K562 (cell line): ENCODE measurements at regions not wholly inside any gene's neighbourhood (a gene's known extent, or its start where the extent isn't known, plus 50 kb on each side); places are given as distances from the start of the nearest gene placed in this dataset.

ENCODE experiments used
- ATAC-seq: fragments of 200-7000 bp; cut with Tn5 transposase; 3 replicates; pipeline ENCODE4 v1.9.1; 2020; ENCODE audit warnings: moderate library complexity
- BruUV-seq: library from RNA; stranded (reverse); fragments of 400-500 nt; replicated peaks from 2 replicates; lab custom pipeline; 2021; lab: Mats Ljungman, UMichigan
- CTCF ChIA-PET: fragments of 300-600 bp; formaldehyde crosslinking; extraction: SDS; loops from one replicate; lab custom pipeline; 2021; ENCODE audit warnings: low intra/inter-chr PET ratio; lab: Yijun Ruan, JAX
- POLR2A ChIA-PET: fragments of 300-600, 350-650 bp; sonication (Branson Sonifier 250); formaldehyde crosslinking; extraction: SDS; loops from one replicate; lab custom pipeline; 2021; ENCODE audit warnings: antibody characterized with exemption, inconsistent platforms; lab: Yijun Ruan, JAX
- DNase-seq, 4 experiments: peaks; one replicate each; pipeline versions ENCODE4 v3.0.0 to v3.0.0-alpha.2; 2011 to 2018; ENCODE audit warnings: low spot score in 3 of 4, mixed read lengths in 3 of 4; ENCODE audit errors: extremely low read depth in 1 of 4
- FAIRE-seq: peaks from 2 replicates; lab custom pipeline; 2011; peaks lifted over from hg19 to GRCh38; lab: Jason Lieb, UNC
- H2AFZ ChIP-seq: 2 replicates; pipeline ENCODE4 v1.6.0; 2011; ENCODE audit warnings: low read depth, low read length, control low read depth, inconsistent platforms
- H3K27ac ChIP-seq: fragments of 200-600 bp; 3 replicates; pipeline ENCODE4 v1.8.0; 2011; ENCODE audit warnings: low read depth, mild to moderate bottlenecking, control low read depth, inconsistent platforms, low read length, moderate library complexity, mixed read lengths; ENCODE audit errors: extremely low read depth
- H3K27me3 ChIP-seq, 2 experiments: fragments of 300-600 bp in 1 of 2; 2 replicates in 1 of 2; 3 replicates in 1 of 2; pipeline versions ENCODE4 v1.6.0 to v1.8.0; 2011; ENCODE audit warnings: inconsistent platforms in 2 of 2, low read length in 2 of 2, mild to moderate bottlenecking in 1 of 2, mixed read lengths in 1 of 2, moderate library complexity in 1 of 2; ENCODE audit not compliant: control insufficient read depth in 2 of 2, insufficient read depth in 2 of 2
- H3K36me3 ChIP-seq: fragments of 300-600 bp; 3 replicates; pipeline ENCODE4 v1.8.0; 2011; ENCODE audit warnings: mild to moderate bottlenecking, low read length, inconsistent platforms; ENCODE audit not compliant: control insufficient read depth, insufficient read depth
- H3K4me1 ChIP-seq, 2 experiments: fragments of 200-600 bp in 1 of 2; replicated peaks in 1 of 2; 2 replicates in 1 of 2; 3 replicates in 1 of 2; pipeline versions ENCODE4 v1.5.1 to v1.8.0; 2011; ENCODE audit warnings: inconsistent platforms in 2 of 2, low read length in 2 of 2, mild to moderate bottlenecking in 1 of 2, mixed read lengths in 1 of 2, moderate library complexity in 1 of 2; ENCODE audit not compliant: control insufficient read depth in 2 of 2, insufficient read depth in 2 of 2
- H3K4me2 ChIP-seq: 2 replicates; pipeline ENCODE4 v1.6.1; 2011; ENCODE audit warnings: low read length, control low read depth, inconsistent platforms, mixed read lengths; ENCODE audit not compliant: insufficient read depth
- H3K4me3 ChIP-seq: fragments of 200-600 bp; sonication (generic), shearing (Covaris generic); 2 replicates; pipeline ENCODE4 v1.5.1; 2016; ENCODE audit warnings: control low read depth, inconsistent platforms
- H3K79me2 ChIP-seq: fragments of 200-600 bp; 3 replicates; pipeline ENCODE4 v1.8.0; 2011; ENCODE audit warnings: low read length, inconsistent platforms; ENCODE audit not compliant: control insufficient read depth, insufficient read depth
- H3K9ac ChIP-seq, 2 experiments: 2 replicates each; pipeline versions ENCODE4 v1.6.0 to v1.6.1; 2011; ENCODE audit warnings: low read depth in 2 of 2, low read length in 2 of 2, control low read depth in 1 of 2, inconsistent platforms in 1 of 2, mild to moderate bottlenecking in 1 of 2, mixed read lengths in 1 of 2; ENCODE audit not compliant: insufficient read depth in 1 of 2
- H3K9me1 ChIP-seq: one replicate; pipeline ENCODE4 v1.6.0; 2011; ENCODE audit warnings: inconsistent platforms, mild to moderate bottlenecking, low read length, moderate library complexity; ENCODE audit not compliant: control insufficient read depth, insufficient read depth
- H3K9me3 ChIP-seq: replicated peaks from 2 replicates; pipeline ENCODE4 v1.5.1; 2011; ENCODE audit warnings: low read depth, low read length, inconsistent platforms; ENCODE audit not compliant: control insufficient read depth, insufficient read depth
- H4K20me1 ChIP-seq: replicated peaks from 2 replicates; pipeline ENCODE4 v1.6.1; 2011; ENCODE audit warnings: low read length, inconsistent platforms, mixed read lengths; ENCODE audit not compliant: control insufficient read depth, insufficient read depth
- GTF2E2 ChIP-seq: fragments of 200-800 bp; sonication (Bioruptor generic); IDR thresholded peaks from 2 replicates; pipeline ENCODE4 v1.6.1; 2016; ENCODE audit warnings: missing genetic modification characterization, missing compliant biosample characterization
- HNRNPUL1 ChIP-seq: fragments of 200-400 bp; formaldehyde crosslinking; IDR thresholded peaks from 2 replicates; pipeline ENCODE4 v1.6.1; 2017; ENCODE audit warnings: low read length
- ILF3 ChIP-seq: fragments of 450-650 bp; IDR thresholded peaks from 2 replicates; pipeline ENCODE4 v1.6.1; 2018; ENCODE audit warnings: antibody characterized with exemption, mild to moderate bottlenecking, moderate library complexity, borderline replicate concordance
- LARP7 ChIP-seq: fragments of 450-650 bp; IDR thresholded peaks from 2 replicates; pipeline ENCODE4 v1.6.1; 2016
- LEF1 ChIP-seq: fragments of 450-650 bp; IDR thresholded peaks from 2 replicates; pipeline ENCODE4 v1.6.1; 2016; ENCODE audit warnings: mild to moderate bottlenecking
- MTA3 ChIP-seq: fragments of 450-650 bp; formaldehyde crosslinking; IDR thresholded peaks from 2 replicates; pipeline ENCODE4 v1.6.1; 2017; ENCODE audit warnings: mild to moderate bottlenecking, borderline replicate concordance
- NCOA6 ChIP-seq: fragments of 450-650 bp; IDR thresholded peaks from 2 replicates; pipeline ENCODE4 v1.6.1; 2017; ENCODE audit warnings: mild to moderate bottlenecking
- NELFE ChIP-seq: IDR thresholded peaks from 2 replicates; pipeline ENCODE4 v1.6.1; 2011; ENCODE audit warnings: mild to moderate bottlenecking; ENCODE audit not compliant: insufficient read depth, insufficient read length
- NFRKB ChIP-seq: fragments of 450-650 bp; IDR thresholded peaks from 2 replicates; pipeline ENCODE4 v1.6.1; 2016; ENCODE audit warnings: low read depth
- POLR3A ChIP-seq: IDR thresholded peaks from 2 replicates; pipeline ENCODE4 v1.6.1; 2011; ENCODE audit warnings: borderline replicate concordance, mild to moderate bottlenecking, moderate library complexity; ENCODE audit not compliant: insufficient read length, insufficient read depth; ENCODE audit errors: extremely low read depth
- SLC30A9 ChIP-seq: fragments of 250-450 bp; sonication (Bioruptor Pico); IDR thresholded peaks from 2 replicates; pipeline ENCODE4 v1.8.0; 2022; ENCODE audit warnings: mild to moderate bottlenecking, moderate library complexity
- SMARCA5 ChIP-seq: fragments of 450-650 bp; IDR thresholded peaks from 2 replicates; pipeline ENCODE4 v1.6.1; 2016
- TCF7L2 ChIP-seq: fragments of 150-350 bp; IDR thresholded peaks from 2 replicates; pipeline ENCODE4 v1.6.1; 2016; ENCODE audit warnings: low read depth, mild to moderate bottlenecking, low read length, moderate library complexity
- TFAM ChIP-seq: fragments of 250-450 bp; sonication (Bioruptor Pico); conservative IDR thresholded peaks from 2 replicates; pipeline ENCODE4 v1.5.0; 2021; ENCODE audit warnings: mild to moderate bottlenecking, moderate library complexity
- TRIM24 ChIP-seq, 2 experiments: fragments of 450-650 bp; IDR thresholded peaks; 2 replicates each; pipeline ENCODE4 v1.6.1; 2016
- ZBTB12 ChIP-seq: fragments of 250-450 bp; sonication (Bioruptor Pico); IDR thresholded peaks from 2 replicates; pipeline ENCODE4 v1.4.0; 2020
- ZNF124 ChIP-seq: sonication (generic); formaldehyde crosslinking; IDR thresholded peaks from 2 replicates; pipeline ENCODE4 v1.8.1; 2022; ENCODE audit warnings: missing genetic modification reagents
- ZNF696 ChIP-seq: fragments of 250-450 bp; sonication (Bioruptor Pico); conservative IDR thresholded peaks from 2 replicates; pipeline ENCODE4 v1.4.0; 2020; ENCODE audit warnings: mild to moderate bottlenecking, moderate library complexity
- WGBS: fragments of 100-300 bp; shearing (Covaris generic); methylation state at CpG from one replicate; pipeline ENCODE4 v1.1.6; 2016; ENCODE audit warnings: low coverage, mixed read lengths; ENCODE audit not compliant: insufficient coverage; ENCODE audit errors: missing lambda C conversion rate; 5-methylcytosine and 5-hydroxymethylcytosine counted together
- in situ Hi-C: fragments of 300-500 bp; cut with MboI; formaldehyde crosslinking; loops from 4 replicates; pipeline ENCODE4 v1.15.0; 2018; ENCODE audit warnings: inconsistent platforms, mixed read lengths
- intact Hi-C: fragments of 100-400 bp; cut with micrococcal nuclease; formaldehyde crosslinking; loops from 2 replicates; pipeline ENCODE4 v1.14.2; 2022
- TF ChIP-seq, protein P1 (sequence below), 2 experiments: fragments of 450-650 bp; IDR thresholded peaks; 2 replicates each; pipeline ENCODE4 v1.6.1; 2016

- ATAC-seq (no peak), DNase-seq (no peak), FAIRE-seq (no peak)
- Histone ChIP-seq H4K20me1 (no peaks in the 10 kb centered on the region), H3K27ac (no peak overlapping the region), H3K4me2 (no peak overlapping the region), H3K4me1 (no peaks in the 10 kb centered on the region), H3K9me1 (no peaks in the 10 kb centered on the region), H3K4me3 (no peak overlapping the region), H3K27me3 (no peaks in the 10 kb centered on the region), H3K9ac (no peak overlapping the region), H3K79me2 (no peaks in the 10 kb centered on the region), H3K36me3 (no peaks in the 10 kb centered on the region), H3K9me3 (no peaks in the 10 kb centered on the region; the same call in none of the 2 replicates), H2AFZ (no peak overlapping the region)
- TF ChIP-seq SMARCA5 (no peak), ZNF124 (CRISPR knock-in tag) (no peak), ZBTB12 (CRISPR knock-in tag) (no peak), NCOA6 (no peak), MTA3 (no peak), LARP7 (no peak), TRIM24 (IDR thresholded peaks at IDR 0.05) (no peak), NELFE (no peak), SLC30A9 (no peak), TFAM (CRISPR knock-in tag) (no peak), POLR3A (no peak), TCF7L2 (no peak), NFRKB (no peak), ZNF696 (CRISPR knock-in tag) (no peak), LEF1 (no peak), ILF3 (no peak), GTF2E2 (tag) (no peak), HNRNPUL1 (no peak)
- TF ChIP-seq, protein P1, sequence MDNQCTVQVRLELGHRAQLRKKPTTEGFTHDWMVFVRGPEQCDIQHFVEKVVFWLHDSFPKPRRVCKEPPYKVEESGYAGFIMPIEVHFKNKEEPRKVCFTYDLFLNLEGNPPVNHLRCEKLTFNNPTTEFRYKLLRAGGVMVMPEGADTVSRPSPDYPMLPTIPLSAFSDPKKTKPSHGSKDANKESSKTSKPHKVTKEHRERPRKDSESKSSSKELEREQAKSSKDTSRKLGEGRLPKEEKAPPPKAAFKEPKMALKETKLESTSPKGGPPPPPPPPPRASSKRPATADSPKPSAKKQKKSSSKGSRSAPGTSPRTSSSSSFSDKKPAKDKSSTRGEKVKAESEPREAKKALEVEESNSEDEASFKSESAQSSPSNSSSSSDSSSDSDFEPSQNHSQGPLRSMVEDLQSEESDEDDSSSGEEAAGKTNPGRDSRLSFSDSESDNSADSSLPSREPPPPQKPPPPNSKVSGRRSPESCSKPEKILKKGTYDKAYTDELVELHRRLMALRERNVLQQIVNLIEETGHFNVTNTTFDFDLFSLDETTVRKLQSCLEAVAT (IDR thresholded peaks at IDR 0.05) = no peak
- WGBS = 1% methylated on average over 6 of the region's 6 CpGs
- ChIA-PET POLR2A (interaction anchor here (0.8 kb wide), 1 partner anchor 13 kb away, joined by 3 read pairs; no protein-coding TSS in a partner anchor), CTCF (no interaction called here)
- in situ Hi-C loops (no loop called here), intact Hi-C loops (no loop called here)
- no TSS peak for BruUV-seq
These were observed 126.9 kb downstream of the TMEM200C start for GRCh38 chr18:5768454-5768853.
